NCI-H748 (cell line): ENCODE measurements at regions not wholly inside any gene's neighbourhood (a gene's known extent, or its start where the extent isn't known, plus 50 kb on each side); places are given as distances from the start of the nearest gene placed in this dataset.

Experiments
- DNase-seq: peaks from one replicate; lab custom pipeline; 2025; ENCODE audit not compliant: unreplicated experiment; lab: John Stamatoyannopoulos, UW

GRCh38 chr2:103734911-103735310 lies 973.1 kb downstream of the TMEM182 start:
- DNase-seq: no peak

DNA sequence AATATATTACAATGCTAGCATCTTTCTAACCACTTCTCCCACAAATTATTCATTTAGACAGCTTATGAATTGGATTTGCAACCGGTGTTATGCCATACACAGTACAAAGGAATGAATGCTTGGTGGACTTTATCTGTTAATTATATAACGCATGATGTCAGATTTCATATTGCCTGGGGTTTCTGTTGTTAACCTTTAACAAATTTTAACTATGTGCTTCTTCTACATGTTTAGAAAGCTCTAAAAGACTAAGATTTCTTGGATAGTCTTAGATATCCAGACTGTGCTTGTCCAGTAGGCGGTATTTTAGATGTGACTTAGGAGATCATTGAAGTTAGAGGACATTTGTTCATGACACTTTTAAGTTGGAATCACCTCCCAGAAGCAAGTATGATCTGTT lies 976.3 kb downstream of the TMEM182 start:
- no peak for DNase-seq

- no peak for DNase-seq
Observed at GRCh38 chr2:103738606-103739005, 976.8 kb downstream of the TMEM182 start.

DNA sequence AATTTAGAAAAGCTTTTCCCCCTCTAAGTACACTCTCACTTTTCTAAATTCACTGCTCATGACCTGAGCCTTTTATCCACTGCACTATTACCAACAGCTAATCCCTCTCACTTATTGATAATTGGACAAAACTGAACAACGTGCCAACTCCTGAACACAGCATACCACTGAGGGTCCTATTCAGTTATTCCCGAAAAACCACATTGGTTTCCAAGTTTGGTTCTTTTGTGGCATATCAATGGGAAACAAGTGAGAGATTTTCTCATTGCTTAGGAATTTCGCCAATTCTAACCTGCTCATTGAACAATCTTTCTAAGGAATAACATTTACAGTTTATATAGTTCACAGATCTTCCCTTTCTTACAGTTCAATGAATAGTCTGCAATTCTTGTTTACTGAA lies 977.4 kb downstream of the TMEM182 start:
- no peak for DNase-seq

DNA sequence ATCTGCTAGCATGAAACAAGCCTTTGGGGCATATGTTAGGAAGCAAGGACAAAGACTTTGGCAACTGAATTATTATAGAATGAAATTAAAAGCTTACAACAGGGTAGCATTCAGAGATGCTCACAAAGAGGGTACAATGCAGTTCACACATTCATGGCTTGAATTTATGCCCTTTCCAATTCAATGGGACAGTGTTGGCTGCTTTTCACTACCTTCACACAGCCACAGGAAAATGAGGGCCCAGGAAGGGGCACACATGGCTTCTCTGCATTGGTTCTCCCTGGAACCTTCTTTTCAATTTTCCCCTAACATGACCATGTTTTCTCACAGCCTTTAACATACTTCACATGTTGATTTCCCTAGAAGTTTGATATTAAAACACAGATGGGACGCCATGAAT lies 978.1 kb downstream of the TMEM182 start:
- no peak for DNase-seq

DNA sequence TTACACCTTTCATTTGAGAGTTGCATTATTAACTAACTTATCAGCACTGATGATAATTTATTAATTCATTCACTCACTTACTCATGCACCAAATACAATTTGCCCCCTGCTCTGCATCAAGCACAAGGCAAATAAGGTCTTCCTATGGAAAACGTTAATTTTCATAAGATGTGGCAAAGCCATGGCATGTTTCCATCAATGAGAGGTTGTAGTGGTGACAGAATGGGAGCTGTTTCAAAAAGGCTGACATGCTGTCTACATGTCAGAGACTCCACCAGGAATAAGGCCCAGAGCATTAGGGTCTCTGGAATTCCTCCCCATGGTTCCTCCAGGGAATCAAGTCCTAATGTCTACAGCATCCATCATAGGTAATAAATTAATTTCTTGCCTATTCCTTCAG lies 978.8 kb downstream of the TMEM182 start:
- no peak for DNase-seq

- DNase-seq: no peak
Observed at GRCh38 chr2:103743195-103743594, 981.4 kb downstream of the TMEM182 start.

GRCh38 chr2:103754530-103754929 lies 992.7 kb downstream of the TMEM182 start:
- no peak for DNase-seq

GRCh38 chr2:103773884-103774283 lies 1012.1 kb downstream of the TMEM182 start:
- no peak for DNase-seq

DNA sequence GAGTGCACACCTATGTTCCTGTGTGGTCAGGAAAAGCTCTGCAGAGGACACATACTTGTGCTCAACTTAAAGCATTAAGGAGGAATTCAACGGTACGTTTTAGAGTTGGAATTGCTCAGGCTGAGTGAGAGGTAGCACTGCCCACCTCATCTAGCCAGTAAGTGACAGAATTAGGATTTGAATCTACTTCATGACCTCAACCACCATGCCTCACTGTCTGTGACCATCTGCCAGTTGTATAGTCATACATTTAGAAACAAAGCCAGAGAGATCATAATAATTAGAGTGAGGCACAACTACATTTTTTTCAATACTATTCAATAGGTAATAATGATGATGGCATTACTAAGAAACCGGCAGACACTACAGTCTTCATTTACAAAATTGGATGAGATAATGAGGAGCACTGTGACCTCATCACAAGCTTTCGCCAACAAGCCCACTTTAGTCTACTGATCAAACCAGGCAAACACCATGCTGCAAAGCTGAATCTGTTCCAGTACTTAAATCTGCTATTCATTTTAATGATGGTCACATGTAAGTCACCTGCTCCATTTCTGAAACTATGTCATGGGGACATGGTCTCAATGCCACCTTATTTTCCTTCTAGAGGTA lies 1018.4 kb downstream of the TMEM182 start:
- peak; percentile 89 for DNase-seq

DNA sequence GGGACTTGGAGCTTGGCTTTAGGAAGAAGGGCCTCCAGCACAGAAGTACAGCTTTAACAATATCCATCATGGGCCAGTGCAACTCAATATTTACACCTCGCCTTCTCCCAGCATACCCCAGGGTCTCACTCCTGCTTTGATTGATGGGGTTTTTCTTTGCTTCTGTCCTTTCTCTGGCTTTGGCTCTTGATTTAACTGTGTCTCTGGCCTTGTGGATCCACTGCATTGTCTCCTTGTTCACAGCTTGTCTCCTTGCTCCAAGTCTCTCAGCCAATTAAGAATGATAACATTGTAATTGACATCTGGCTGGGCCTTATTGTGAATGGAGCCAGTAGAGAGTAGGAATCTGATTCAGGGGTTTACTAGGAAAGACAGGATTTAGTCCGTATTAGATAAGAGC lies 1019.5 kb downstream of the TMEM182 start:
- peak; percentile 23 for DNase-seq

GRCh38 chr2:103784261-103784660 lies 1022.4 kb downstream of the TMEM182 start:
- DNase-seq: no peak

GRCh38 chr2:103785432-103785831 lies 1023.6 kb downstream of the TMEM182 start:
- no peak for DNase-seq

GRCh38 chr2:103785956-103786355 lies 1024.1 kb downstream of the TMEM182 start:
- DNase-seq: no peak

DNA sequence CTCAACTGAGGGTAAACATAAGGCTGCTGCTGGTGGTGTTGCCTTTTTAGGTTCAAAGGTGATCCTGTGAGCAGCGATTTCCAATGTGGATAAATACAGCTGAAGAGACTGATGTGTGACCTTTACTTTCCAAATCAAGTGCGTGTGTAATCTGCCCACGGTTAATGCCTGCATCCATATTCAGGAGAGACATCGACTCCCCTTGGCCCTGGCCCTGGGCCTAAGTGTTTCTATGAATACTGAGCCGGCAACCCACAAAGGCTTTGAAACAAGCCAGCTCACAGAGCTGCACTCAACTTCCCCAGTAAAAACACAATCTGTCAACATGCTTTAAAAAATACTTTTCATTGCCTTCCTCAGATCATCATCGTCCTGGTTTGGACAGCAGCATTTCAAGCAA lies 1026.6 kb downstream of the TMEM182 start:
- DNase-seq: peak; percentile 52

- DNase-seq: peak; percentile 70
Observed at GRCh38 chr2:103788951-103789350, 1027.1 kb downstream of the TMEM182 start.

GRCh38 chr2:103789381-103790095 lies 1027.7 kb downstream of the TMEM182 start:
- DNase-seq: peak; percentile 55

- no peak for DNase-seq
Observed at GRCh38 chr2:103792042-103792441, 1030.2 kb downstream of the TMEM182 start.

DNA sequence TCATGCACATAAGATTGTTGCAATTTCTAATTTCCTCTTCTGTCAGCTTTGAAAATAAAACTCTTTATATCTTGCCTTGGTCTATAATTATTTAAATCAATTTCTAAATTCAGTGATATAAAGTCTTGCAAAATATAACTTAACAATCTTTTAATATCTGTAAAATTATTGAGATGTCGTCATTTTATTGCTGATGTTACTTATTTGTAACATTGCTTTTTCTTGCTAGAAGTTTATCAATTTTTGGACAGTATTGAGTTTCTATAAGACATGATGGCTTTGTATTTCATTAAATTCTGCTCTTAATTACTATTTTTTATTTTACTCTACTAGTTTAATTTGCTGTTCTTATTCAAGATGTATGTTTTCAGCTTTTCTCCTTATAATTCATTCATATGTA lies 1036.5 kb downstream of the TMEM182 start:
- no peak for DNase-seq

- no peak for DNase-seq
Observed at GRCh38 chr2:103804013-103804412, 1042.2 kb downstream of the TMEM182 start.

DNA sequence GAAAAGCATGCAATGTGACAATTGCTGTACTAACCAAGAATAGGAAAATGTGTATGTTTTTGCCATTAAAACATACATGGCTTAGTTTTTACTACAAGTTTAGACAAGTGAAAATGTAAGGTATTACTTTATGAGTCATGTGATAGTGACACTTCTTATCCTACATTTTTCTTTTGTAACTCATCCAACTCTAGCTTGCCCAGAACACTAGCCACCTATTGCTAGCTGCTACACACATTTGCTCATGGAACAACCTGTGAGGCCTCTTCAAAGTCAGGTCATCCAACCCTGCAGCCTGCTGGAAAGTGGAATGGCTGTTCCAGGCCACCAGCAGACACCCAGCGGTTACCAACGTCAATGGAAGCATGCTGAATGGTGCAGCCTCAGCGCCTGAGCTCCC lies 1043.9 kb downstream of the TMEM182 start:
- no peak for DNase-seq

DNA sequence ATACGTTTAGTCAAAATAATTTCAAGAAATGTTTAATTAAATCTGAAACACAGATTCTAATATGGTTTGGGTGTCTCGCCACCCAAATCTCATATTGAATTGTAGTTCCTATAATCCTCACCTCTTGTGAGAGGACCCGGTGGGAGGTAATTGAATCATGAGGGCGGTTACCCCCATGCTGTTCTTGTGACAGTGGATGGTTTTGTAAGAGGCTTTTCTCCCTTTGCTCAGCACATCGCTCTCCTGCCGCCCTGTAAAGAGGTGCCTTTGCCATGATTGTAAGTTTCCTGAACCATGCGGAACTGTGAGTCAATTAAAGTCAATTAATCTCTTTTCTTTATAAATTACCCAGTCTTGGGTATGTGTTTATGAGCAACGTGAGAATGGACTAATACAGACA lies 1045.1 kb upstream of the POU3F3 start:
- DNase-seq: peak; percentile 47

DNA sequence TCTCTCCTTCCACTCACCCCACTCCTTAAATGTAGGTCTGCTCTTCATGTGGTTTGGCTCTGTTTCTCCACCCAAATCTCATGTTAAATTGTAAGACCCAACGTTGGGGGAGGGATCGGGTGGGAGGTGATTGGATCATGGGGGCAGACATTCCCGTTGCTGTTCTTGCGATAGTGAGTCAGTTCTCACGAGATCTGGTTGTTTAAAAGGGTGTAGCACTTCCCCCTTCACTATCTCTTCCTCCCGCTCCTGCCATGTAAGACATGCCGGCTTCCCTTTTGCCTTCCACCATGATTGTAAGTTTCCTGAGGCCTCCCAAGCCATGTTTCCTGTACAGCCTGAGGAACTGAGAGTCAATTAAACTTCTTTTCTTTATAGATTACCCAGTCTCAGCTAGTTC lies 1044.5 kb upstream of the POU3F3 start:
- no peak for DNase-seq
